ENCODE measurements at regions not wholly inside any gene's neighbourhood (a gene's known extent, or its start where the extent isn't known, plus 50 kb on each side); places are given as distances from the start of the nearest gene placed in this dataset.

DNA sequence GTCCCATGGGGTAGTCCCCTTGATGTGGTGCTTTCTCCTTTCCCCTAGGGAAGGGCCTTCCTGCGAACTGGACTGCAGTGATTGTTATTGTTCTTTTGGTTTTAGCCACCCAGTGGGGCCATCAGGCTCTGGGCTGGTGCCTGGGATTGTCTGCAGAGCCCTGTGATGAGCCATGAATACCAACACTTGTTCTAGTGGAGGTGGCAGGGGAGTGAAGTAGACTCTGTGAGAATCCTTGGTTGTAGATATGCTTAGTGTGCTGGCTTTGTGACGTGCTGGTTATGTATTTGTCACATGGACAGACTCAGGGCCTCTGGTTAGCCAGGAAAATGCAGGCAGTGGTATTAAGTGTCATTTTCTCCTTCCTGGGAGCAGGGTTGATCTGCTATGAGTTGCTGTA lies 51.8 kb upstream of the NDUFB4 start:
- TF ChIP-seq, protein P1, sequence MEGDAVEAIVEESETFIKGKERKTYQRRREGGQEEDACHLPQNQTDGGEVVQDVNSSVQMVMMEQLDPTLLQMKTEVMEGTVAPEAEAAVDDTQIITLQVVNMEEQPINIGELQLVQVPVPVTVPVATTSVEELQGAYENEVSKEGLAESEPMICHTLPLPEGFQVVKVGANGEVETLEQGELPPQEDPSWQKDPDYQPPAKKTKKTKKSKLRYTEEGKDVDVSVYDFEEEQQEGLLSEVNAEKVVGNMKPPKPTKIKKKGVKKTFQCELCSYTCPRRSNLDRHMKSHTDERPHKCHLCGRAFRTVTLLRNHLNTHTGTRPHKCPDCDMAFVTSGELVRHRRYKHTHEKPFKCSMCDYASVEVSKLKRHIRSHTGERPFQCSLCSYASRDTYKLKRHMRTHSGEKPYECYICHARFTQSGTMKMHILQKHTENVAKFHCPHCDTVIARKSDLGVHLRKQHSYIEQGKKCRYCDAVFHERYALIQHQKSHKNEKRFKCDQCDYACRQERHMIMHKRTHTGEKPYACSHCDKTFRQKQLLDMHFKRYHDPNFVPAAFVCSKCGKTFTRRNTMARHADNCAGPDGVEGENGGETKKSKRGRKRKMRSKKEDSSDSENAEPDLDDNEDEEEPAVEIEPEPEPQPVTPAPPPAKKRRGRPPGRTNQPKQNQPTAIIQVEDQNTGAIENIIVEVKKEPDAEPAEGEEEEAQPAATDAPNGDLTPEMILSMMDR (IDR thresholded peaks at IDR 0.05; ENCODE audit: low read depth, low read length), result no peak
- H3K4me3 ChIP-seq (replicated peaks in 1 of 2; ENCODE audit: low read depth in 2 of 2, low read length in 2 of 2), result no peak overlapping the region
- no peak for DNase-seq (ENCODE audit: low read depth in 2 of 2)

DNA sequence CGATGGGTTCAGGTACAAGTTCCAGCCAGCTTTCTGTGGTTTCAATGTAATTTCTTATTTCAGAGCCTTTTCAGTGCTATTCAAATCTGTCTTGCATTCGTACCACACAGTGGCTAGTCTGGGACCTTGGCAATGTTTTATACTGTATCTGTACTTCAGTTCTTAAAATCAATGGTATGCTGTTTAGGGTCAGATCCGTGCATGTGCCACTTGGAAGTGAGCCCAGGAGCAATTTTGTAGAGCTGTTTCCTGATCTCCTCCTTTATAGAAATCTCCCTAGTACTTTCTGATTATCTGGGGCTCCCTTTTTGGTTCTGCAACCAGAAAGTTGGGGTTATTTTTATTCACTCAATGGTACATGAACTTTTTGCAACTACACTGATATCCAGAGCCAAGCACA lies 59.5 kb upstream of the NDUFB4 start:
- TF ChIP-seq, protein P1 (IDR thresholded peaks at IDR 0.05; ENCODE audit: low read depth, low read length), result no peak
- peak in 1 of 2 donors; percentile 37 for DNase-seq (ENCODE audit: low read depth in 2 of 2)
- no peak overlapping the region for H3K4me3 ChIP-seq (replicated peaks in 1 of 2; ENCODE audit: low read depth in 2 of 2, low read length in 2 of 2)

DNA sequence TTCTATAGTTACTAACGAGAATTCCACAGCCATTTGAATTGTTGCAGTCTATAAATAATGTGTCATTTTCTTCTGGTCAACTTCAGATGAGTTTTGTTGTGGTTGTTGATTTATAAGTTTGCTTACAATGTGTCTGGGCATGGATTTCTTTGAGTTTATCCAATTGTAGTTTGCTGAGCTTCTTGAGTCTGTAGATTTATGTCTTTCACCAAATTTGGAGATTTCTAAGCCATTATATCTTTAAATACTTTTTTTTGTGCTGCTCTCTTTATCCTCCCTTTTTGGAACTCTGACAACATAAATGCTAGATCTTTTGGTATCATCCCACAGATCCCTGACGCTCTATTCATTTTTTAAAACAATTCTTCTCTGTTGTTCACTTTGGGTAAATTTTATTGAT lies 63.2 kb upstream of the NDUFB4 start:
- no peak for DNase-seq (ENCODE audit: low read depth in 2 of 2)
- H3K4me3 ChIP-seq (replicated peaks in 1 of 2; ENCODE audit: low read depth in 2 of 2, low read length in 2 of 2), result no peak overlapping the region
- TF ChIP-seq, protein P1 (IDR thresholded peaks at IDR 0.05; ENCODE audit: low read depth, low read length), result no peak

DNA sequence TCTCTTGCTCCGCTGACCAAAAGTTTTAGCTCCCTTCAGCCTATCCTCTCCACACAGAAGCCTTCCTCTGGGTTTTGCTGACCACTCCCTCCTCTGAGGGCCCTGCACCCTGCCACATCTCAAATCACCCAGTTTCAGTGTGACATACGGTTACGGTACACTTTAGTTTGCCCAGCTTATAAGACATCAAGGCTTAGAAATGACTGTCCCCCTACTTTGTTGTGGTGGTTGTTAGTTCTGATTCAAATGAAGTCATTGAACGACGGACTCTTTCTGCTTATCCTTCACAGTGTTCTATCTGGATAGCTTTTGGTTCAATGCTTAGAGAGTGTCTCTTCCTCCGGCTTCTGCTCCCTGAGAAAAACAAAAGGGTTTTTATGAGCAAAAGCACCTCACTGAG lies 68.0 kb upstream of the NDUFB4 start:
- TF ChIP-seq, protein P1 (IDR thresholded peaks at IDR 0.05; ENCODE audit: low read depth, low read length), result no peak
- H3K4me3 ChIP-seq (replicated peaks in 1 of 2; ENCODE audit: low read depth in 2 of 2, low read length in 2 of 2), result no peak overlapping the region
- no peak for DNase-seq (ENCODE audit: low read depth in 2 of 2)

DNA sequence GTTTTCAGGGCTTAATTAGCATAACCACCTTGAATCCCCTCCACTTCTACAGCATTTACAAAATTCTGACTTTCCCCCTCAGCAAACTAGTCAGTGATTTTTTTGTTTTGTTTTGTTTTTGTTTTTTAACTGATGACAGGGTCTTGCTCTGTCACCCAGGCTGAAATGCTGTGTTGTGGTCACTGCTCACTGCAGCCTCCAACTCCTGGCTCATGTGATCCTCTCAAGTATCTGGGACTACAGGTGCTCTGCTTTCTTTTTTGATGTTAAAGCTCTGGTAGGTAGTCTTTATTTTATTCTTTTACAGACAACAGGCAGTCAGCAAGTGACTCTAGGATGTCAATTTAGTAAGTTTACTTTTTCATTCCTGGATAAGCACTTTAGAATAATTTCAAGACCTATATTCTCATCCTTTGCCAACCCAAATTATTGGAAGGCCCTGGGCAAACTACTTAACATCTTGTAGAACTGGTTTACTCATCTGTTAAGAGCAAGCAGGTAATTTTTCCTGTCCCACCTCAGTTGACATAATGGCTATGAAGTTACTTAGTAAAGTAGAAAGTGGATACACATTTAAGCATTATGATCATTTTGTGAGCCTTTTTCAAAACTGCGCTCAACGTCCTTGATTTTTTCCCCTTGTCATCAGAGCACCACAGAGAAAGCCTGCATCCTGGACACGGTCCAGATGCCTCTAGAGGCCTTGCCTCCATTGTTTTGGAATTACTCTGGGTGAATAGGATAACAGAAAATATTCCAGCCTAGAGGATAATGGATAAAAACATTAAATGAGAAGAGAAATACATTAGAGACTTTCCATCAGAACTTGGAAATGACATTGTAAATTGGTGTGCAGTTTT lies 69.9 kb upstream of the NDUFB4 start:
- H3K4me3 ChIP-seq (replicated peaks in 1 of 2; ENCODE audit: low read depth in 2 of 2, low read length in 2 of 2), result no peak overlapping the region
- TF ChIP-seq, protein P1 (IDR thresholded peaks at IDR 0.05; ENCODE audit: low read depth, low read length), result no peak
- no peak for DNase-seq (ENCODE audit: low read depth in 2 of 2)

DNA sequence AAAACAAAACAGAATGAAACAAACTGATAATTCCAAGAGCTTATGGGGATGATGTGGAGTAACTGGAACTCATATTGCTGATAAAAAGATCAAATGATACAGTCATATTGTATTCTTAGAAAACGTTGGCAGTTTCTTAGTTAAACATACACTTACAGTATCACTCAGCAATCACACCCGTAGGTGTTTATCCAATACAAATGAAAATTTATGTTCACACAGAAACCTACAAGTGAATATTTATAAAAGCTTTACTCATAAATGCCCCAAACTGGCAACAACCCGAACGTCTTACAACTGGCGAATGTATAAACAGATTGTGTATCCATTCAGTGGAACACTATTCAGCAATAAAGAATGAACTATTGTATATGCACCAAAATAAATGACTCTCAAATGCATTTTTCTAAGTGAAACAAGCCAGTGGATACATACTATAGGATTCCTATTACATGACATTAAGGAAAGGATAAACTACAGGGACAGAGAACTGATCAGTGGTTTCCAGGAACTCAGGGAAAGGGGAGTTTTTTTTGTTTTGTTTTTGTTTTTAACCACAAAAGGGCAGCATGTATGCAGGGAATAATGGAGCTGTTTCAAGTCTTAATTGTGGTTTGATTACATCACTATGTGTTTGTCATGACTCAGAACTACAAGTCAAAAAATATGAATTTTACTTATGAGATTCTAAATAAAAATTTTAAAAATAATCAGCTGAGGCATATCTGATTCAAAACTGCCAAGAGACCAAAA lies 71.8 kb upstream of the NDUFB4 start:
- TF ChIP-seq, protein P1 (IDR thresholded peaks at IDR 0.05; ENCODE audit: low read depth, low read length), result no peak
- peak; percentile 59 to 74 for DNase-seq (ENCODE audit: low read depth in 2 of 2)
- no peak overlapping the region for H3K4me3 ChIP-seq (replicated peaks in 1 of 2; ENCODE audit: low read depth in 2 of 2, low read length in 2 of 2)
